Panc1 (cell line): ENCODE measurements at regions not wholly inside any gene's neighbourhood (a gene's known extent, or its start where the extent isn't known, plus 50 kb on each side); places are given as distances from the start of the nearest gene placed in this dataset.

Experiments used
- CTCF ChIP-seq: fragments of 450-650 bp; IDR thresholded peaks from 2 replicates; pipeline ENCODE4 v1.5.1; 2017; ENCODE audit warnings: mild to moderate bottlenecking
- POLR2AphosphoS5 ChIP-seq: IDR thresholded peaks from 2 replicates; pipeline ENCODE4 v1.6.1; 2012; ENCODE audit warnings: mild to moderate bottlenecking, low read depth, low read length, moderate library complexity
- REST ChIP-seq, 2 experiments: IDR thresholded peaks; 2 replicates each; pipeline ENCODE4 v1.6.1; 2011 to 2012; ENCODE audit warnings: low read depth in 2 of 2, control low read depth in 1 of 2, low read length in 1 of 2, mild to moderate bottlenecking in 1 of 2, moderate library complexity in 1 of 2; ENCODE audit not compliant: insufficient read depth in 1 of 2
- SIN3A ChIP-seq: IDR thresholded peaks from 2 replicates; pipeline ENCODE4 v1.6.1; 2012; ENCODE audit warnings: low read depth, mild to moderate bottlenecking, low read length, moderate library complexity, borderline replicate concordance; ENCODE audit not compliant: insufficient read depth

GRCh38 chr3:180776433-180776832, 97.1 kb upstream of the CCDC39 start:
- TF ChIP-seq SIN3A (no peak), CTCF (no peak), REST (IDR thresholded peaks at IDR 0.05; ENCODE audit: insufficient read depth in 1 of 2, low read depth in 2 of 2, low read length in 1 of 2) (no peak), POLR2AphosphoS5 (no peak)
